ENCODE measurements at regions not wholly inside any gene's neighbourhood (a gene's known extent, or its start where the extent isn't known, plus 50 kb on each side); places are given as distances from the start of the nearest gene placed in this dataset.

DNA sequence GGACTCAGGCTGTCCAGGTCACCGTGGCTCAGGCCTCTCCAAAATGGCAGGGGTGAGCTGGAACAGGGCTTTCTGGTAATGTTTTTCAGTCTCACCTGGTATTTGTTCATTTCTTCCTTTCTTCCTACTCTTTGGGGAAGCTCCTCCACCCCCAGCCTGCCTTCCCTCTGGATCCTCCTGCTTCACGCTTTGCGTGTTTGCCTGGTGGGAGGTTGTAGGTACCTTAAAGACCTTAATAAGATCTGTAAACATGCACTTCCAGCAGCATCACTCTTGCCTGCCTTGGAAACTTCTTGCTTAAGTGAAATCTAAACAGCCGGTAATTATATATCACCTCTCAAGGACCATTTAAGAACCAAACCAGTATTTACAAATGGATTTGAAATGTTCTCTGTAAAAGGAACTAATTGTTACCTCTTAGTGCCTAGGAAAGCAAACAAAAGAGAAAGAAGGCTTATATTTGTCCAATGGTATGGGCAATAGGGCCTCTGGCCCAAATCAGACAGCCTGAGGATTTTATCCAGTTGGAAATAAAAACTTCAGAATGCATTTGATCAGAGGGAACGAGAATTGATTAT, 339.9 kb downstream of the CCSER2 start:
- CTCF ChIA-PET = interaction anchor here (1.0 to 1.3 kb wide), 3 partner anchors 14 to 275 kb away, joined by 3 to 5 read pairs (median 3); no protein-coding TSS in a partner anchor

DNA sequence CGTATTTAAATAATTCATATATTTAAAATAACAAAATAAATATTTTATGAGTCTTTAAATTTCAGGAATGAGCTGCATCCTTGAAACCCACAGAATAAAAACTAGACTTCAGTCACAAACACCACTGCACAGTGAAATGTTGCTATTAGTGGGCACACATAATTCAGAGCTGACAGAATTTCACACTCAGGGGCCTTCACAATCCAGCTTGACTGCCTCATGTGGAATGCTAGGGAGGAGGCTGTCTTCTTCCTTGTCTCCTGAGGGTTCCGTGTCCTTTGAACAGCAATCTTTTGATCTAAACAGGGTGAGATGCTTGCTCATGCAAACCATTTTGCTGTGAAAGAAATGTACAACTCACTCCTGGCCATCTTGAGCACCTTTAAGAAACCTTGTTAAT, 346.7 kb downstream of the CCSER2 start:
- POLR2A ChIA-PET = no interaction called here
- Histone ChIP-seq H3K36me3 (ENCODE audit: control insufficient read depth in 2 of 2, insufficient read depth in 1 of 2, low read length in 2 of 2) (no peaks in the 10 kb centered on the region), H3K27ac (ENCODE audit: extremely low read depth, low read depth, low read length) (no peak overlapping the region), H3K9me3 (ENCODE audit: control insufficient read depth, insufficient read depth, low read depth, low read length) (no peaks in the 10 kb centered on the region), H3K4me3 (ENCODE audit: low read depth, low read length) (no peak overlapping the region), H3K4me1 (ENCODE audit: control insufficient read depth, insufficient read depth, low read length) (no peaks in the 10 kb centered on the region)
- TF ChIP-seq ZBTB7A (tag by site-specific recombination; IDR thresholded peaks at IDR 0.05; ENCODE audit: low read depth) = no peak
- TF ChIP-seq, protein P1, sequence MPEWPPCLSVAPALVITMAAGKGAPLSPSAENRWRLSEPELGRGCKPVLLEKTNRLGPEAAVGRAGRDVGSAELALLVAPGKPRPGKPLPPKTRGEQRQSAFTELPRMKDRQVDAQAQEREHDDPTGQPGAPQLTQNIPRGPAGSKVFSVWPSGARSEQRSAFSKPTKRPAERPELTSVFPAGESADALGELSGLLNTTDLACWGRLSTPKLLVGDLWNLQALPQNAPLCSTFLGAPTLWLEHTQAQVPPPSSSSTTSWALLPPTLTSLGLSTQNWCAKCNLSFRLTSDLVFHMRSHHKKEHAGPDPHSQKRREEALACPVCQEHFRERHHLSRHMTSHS (tag by site-specific recombination; IDR thresholded peaks at IDR 0.05) = no peak
- TF ChIP-seq GFI1B (tag by site-specific recombination; IDR thresholded peaks at IDR 0.05) = no peak
- CTCF ChIA-PET = interaction anchor here (0.6 kb wide), 2 partner anchors 134 to 340 kb away, joined by 4 read pairs; no protein-coding TSS in a partner anchor

More for the DNA sequence above, 339.9 kb downstream of the CCSER2 start:
- POLR2A ChIA-PET = no interaction called here
- no peaks in the 10 kb centered on the region for H3K4me1 ChIP-seq (ENCODE audit: control insufficient read depth, insufficient read depth, low read length)
- TF ChIP-seq, protein P2, sequence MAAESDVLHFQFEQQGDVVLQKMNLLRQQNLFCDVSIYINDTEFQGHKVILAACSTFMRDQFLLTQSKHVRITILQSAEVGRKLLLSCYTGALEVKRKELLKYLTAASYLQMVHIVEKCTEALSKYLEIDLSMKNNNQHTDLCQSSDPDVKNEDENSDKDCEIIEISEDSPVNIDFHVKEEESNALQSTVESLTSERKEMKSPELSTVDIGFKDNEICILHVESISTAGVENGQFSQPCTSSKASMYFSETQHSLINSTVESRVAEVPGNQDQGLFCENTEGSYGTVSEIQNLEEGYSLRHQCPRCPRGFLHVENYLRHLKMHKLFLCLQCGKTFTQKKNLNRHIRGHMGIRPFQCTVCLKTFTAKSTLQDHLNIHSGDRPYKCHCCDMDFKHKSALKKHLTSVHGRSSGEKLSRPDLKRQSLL (tag by site-specific recombination; IDR thresholded peaks at IDR 0.05) = no peak
- no peak for TF ChIP-seq ZNF211 (tag by site-specific recombination; IDR thresholded peaks at IDR 0.05; ENCODE audit: low read depth)
- TF ChIP-seq ZNF184 (tag by site-specific recombination; IDR thresholded peaks at IDR 0.05) = no peak
- no peak for TF ChIP-seq ZNF37A (tag by site-specific recombination; IDR thresholded peaks at IDR 0.05)
- TF ChIP-seq ZNF175 (tag by site-specific recombination; IDR thresholded peaks at IDR 0.05) = no peak
- no peak for TF ChIP-seq ZNF677 (tag by site-specific recombination; IDR thresholded peaks at IDR 0.05)
- TF ChIP-seq, protein P3, sequence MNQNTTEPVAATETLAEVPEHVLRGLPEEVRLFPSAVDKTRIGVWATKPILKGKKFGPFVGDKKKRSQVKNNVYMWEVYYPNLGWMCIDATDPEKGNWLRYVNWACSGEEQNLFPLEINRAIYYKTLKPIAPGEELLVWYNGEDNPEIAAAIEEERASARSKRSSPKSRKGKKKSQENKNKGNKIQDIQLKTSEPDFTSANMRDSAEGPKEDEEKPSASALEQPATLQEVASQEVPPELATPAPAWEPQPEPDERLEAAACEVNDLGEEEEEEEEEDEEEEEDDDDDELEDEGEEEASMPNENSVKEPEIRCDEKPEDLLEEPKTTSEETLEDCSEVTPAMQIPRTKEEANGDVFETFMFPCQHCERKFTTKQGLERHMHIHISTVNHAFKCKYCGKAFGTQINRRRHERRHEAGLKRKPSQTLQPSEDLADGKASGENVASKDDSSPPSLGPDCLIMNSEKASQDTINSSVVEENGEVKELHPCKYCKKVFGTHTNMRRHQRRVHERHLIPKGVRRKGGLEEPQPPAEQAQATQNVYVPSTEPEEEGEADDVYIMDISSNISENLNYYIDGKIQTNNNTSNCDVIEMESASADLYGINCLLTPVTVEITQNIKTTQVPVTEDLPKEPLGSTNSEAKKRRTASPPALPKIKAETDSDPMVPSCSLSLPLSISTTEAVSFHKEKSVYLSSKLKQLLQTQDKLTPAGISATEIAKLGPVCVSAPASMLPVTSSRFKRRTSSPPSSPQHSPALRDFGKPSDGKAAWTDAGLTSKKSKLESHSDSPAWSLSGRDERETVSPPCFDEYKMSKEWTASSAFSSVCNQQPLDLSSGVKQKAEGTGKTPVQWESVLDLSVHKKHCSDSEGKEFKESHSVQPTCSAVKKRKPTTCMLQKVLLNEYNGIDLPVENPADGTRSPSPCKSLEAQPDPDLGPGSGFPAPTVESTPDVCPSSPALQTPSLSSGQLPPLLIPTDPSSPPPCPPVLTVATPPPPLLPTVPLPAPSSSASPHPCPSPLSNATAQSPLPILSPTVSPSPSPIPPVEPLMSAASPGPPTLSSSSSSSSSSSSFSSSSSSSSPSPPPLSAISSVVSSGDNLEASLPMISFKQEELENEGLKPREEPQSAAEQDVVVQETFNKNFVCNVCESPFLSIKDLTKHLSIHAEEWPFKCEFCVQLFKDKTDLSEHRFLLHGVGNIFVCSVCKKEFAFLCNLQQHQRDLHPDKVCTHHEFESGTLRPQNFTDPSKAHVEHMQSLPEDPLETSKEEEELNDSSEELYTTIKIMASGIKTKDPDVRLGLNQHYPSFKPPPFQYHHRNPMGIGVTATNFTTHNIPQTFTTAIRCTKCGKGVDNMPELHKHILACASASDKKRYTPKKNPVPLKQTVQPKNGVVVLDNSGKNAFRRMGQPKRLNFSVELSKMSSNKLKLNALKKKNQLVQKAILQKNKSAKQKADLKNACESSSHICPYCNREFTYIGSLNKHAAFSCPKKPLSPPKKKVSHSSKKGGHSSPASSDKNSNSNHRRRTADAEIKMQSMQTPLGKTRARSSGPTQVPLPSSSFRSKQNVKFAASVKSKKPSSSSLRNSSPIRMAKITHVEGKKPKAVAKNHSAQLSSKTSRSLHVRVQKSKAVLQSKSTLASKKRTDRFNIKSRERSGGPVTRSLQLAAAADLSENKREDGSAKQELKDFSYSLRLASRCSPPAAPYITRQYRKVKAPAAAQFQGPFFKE (tag by site-specific recombination; IDR thresholded peaks at IDR 0.05; ENCODE audit: borderline replicate concordance) = no peak
- no peak for TF ChIP-seq ZNF670 (tag by site-specific recombination; IDR thresholded peaks at IDR 0.05; ENCODE audit: low read depth)
- no peak for TF ChIP-seq HOXC10 (CRISPR knock-in tag; IDR thresholded peaks at IDR 0.05)
- no peak for TF ChIP-seq ZNF664 (tag by site-specific recombination; IDR thresholded peaks at IDR 0.05)
- no peak for TF ChIP-seq REPIN1 (tag by site-specific recombination; IDR thresholded peaks at IDR 0.05; ENCODE audit: low read depth)
- TF ChIP-seq ZNF292 (tag by site-specific recombination; IDR thresholded peaks at IDR 0.05; ENCODE audit: borderline replicate concordance, low read depth) = no peak
- no peak for TF ChIP-seq ZNF626 (tag by site-specific recombination; IDR thresholded peaks at IDR 0.05)
- TF ChIP-seq BCL11A (tag by site-specific recombination; IDR thresholded peaks at IDR 0.05; ENCODE audit: low read depth) = no peak
- no peak for TF ChIP-seq SETDB1 (IDR thresholded peaks at IDR 0.05; ENCODE audit: insufficient read length, low read length)
- TF ChIP-seq ZNF521 (tag by site-specific recombination; IDR thresholded peaks at IDR 0.05) = no peak
- no peak for TF ChIP-seq ZNF555 (tag by site-specific recombination; conservative IDR thresholded peaks at IDR 0.05)
- TF ChIP-seq ZNF169 (tag by site-specific recombination; IDR thresholded peaks at IDR 0.05) = no peak
- no peak overlapping the region for H3K4me3 ChIP-seq (ENCODE audit: low read depth, low read length)
- no peaks in the 10 kb centered on the region for H3K9me3 ChIP-seq (ENCODE audit: control insufficient read depth, insufficient read depth, low read depth, low read length)
- no peaks in the 10 kb centered on the region for H3K36me3 ChIP-seq (ENCODE audit: control insufficient read depth in 2 of 2, insufficient read depth in 1 of 2, low read length in 2 of 2)
- H3K27ac ChIP-seq (ENCODE audit: extremely low read depth, low read depth, low read length) = no peak overlapping the region
